ENCODE measurements at regions not wholly inside any gene's neighbourhood (a gene's known extent, or its start where the extent isn't known, plus 50 kb on each side); places are given as distances from the start of the nearest gene placed in this dataset.

- TF ChIP-seq ZNF513 (CRISPR knock-in tag; conservative IDR thresholded peaks at IDR 0.05): no peak
- TF ChIP-seq MED8 (CRISPR knock-in tag; IDR thresholded peaks at IDR 0.05; ENCODE audit: insufficient replicate concordance): peak; percentile 35
- peak; percentile 54; the same call in 1 of the 2 replicates for TF ChIP-seq GATA4 (IDR thresholded peaks at IDR 0.05; ENCODE audit: borderline replicate concordance, low read depth)
- TF ChIP-seq MED1 (CRISPR knock-in tag; IDR thresholded peaks at IDR 0.05): peak; percentile 89
- no peak for TF ChIP-seq SP2 (CRISPR knock-in tag; IDR thresholded peaks at IDR 0.05)
- TF ChIP-seq THAP11 (CRISPR knock-in tag; IDR thresholded peaks at IDR 0.05): no peak
- TF ChIP-seq SCMH1 (CRISPR knock-in tag; IDR thresholded peaks at IDR 0.05; ENCODE audit: borderline replicate concordance): no peak
- no peak for TF ChIP-seq SMAD3 (CRISPR knock-in tag; IDR thresholded peaks at IDR 0.05)
- no peak for TF ChIP-seq ZNF17 (CRISPR knock-in tag; IDR thresholded peaks at IDR 0.05)
- peak; percentile 27; the same call in 1 of the 2 replicates for TF ChIP-seq RXRA (CRISPR knock-in tag; IDR thresholded peaks at IDR 0.05)
- 0 out of 2 replicates have a peak, but pooled peaks have one; percentile 25 for TF ChIP-seq ZNF350 (CRISPR knock-in tag; IDR thresholded peaks at IDR 0.05; ENCODE audit: borderline replicate concordance, low read depth)
- no peak for TF ChIP-seq SRSF4 (IDR thresholded peaks at IDR 0.05; ENCODE audit: low read depth, low read length, poor library complexity, severe bottlenecking)
- peak; percentile 51 for TF ChIP-seq SOX13 (IDR thresholded peaks at IDR 0.05)
- peak in 1 of 2 experiments; percentile 76; a peak in 2 of 4 replicates for TF ChIP-seq SOX13 (CRISPR knock-in tag; conservative IDR thresholded peaks at IDR 0.05 in 1 of 2, IDR thresholded peaks at IDR 0.05 in 1 of 2)
- 0 out of 2 replicates have a peak, but pooled peaks have one; percentile 28 for TF ChIP-seq ZNF564 (CRISPR knock-in tag; IDR thresholded peaks at IDR 0.05)
- peak; percentile 32; the same call in 1 of the 2 replicates for TF ChIP-seq KDM6A (CRISPR knock-in tag; IDR thresholded peaks at IDR 0.05; ENCODE audit: low read depth)
- TF ChIP-seq ATF6 (CRISPR knock-in tag; conservative IDR thresholded peaks at IDR 0.05): no peak
- no peak for TF ChIP-seq ZBTB39 (CRISPR knock-in tag; IDR thresholded peaks at IDR 0.05)
- peak; percentile 46; the same call in 1 of the 2 replicates for TF ChIP-seq ZMYM4 (CRISPR knock-in tag; IDR thresholded peaks at IDR 0.05)
- TF ChIP-seq FOXP4 (CRISPR knock-in tag; IDR thresholded peaks at IDR 0.05): peak; percentile 58
Observed at GRCh38 chrX:75648803-75649588, 126.2 kb upstream of the ZDHHC15 start (continued).

Data from HepG2 (cell line).